HG03342 (cell line): ENCODE measurements at regions not wholly inside any gene's neighbourhood (a gene's known extent, or its start where the extent isn't known, plus 50 kb on each side); places are given as distances from the start of the nearest gene placed in this dataset.
"Not testable (repeated sequence)": the region's sequence is repeated elsewhere in the genome, so short reads cannot be mapped to it uniquely, and the experiment has no call there.

Source experiments
- ATAC-seq: cut with Tn5 transposase; IDR thresholded peaks from one replicate; pipeline ENCODE4 v1.9.1; 2021; ENCODE audit warnings: mild to moderate bottlenecking, moderate library complexity; ENCODE audit not compliant: unreplicated experiment

- ATAC-seq = no peak
Observed at GRCh38 chr6:148602136-148602535, 144.7 kb upstream of the UST start.

GRCh38 chr6:148608199-148608951, 138.5 kb upstream of the UST start:
- no peak for ATAC-seq

GRCh38 chr6:148611213-148611612, 135.6 kb upstream of the UST start:
- ATAC-seq = no peak

- no peak for ATAC-seq
Observed at GRCh38 chr6:148612043-148612442, 134.8 kb upstream of the UST start.

- ATAC-seq = no peak
Observed at GRCh38 chr6:148614602-148615001, 132.2 kb upstream of the UST start.

GRCh38 chr6:148616841-148617240, 130.0 kb upstream of the UST start:
- no peak for ATAC-seq

- no peak for ATAC-seq
Observed at GRCh38 chr6:148617530-148617929, 129.3 kb upstream of the UST start.

GRCh38 chr6:148619891-148620290, 126.9 kb upstream of the UST start:
- no peak for ATAC-seq

GRCh38 chr6:148620579-148621298, 126.1 kb upstream of the UST start:
- ATAC-seq = peak; percentile 55

- ATAC-seq = no peak
Observed at GRCh38 chr6:148625609-148626008, 121.2 kb upstream of the UST start.

GRCh38 chr6:148628251-148628650, 118.6 kb upstream of the UST start:
- ATAC-seq = no peak

GRCh38 chr6:148629181-148629580, 117.6 kb upstream of the UST start:
- no peak for ATAC-seq

- ATAC-seq = no peak
Observed at GRCh38 chr6:148629592-148630465, 117.0 kb upstream of the UST start.

GRCh38 chr6:148635070-148635743, 111.6 kb upstream of the UST start:
- ATAC-seq = no peak

GRCh38 chr6:148641836-148642235, 105.0 kb upstream of the UST start:
- not testable (repeated sequence) for ATAC-seq

GRCh38 chr6:148643208-148643607, 103.6 kb upstream of the UST start:
- not testable (repeated sequence) for ATAC-seq

- ATAC-seq = not testable (repeated sequence)
Observed at GRCh38 chr6:148645049-148645448, 101.8 kb upstream of the UST start.

- no peak for ATAC-seq
Observed at GRCh38 chr6:148648754-148649453, 97.9 kb upstream of the UST start.

- ATAC-seq = no peak
Observed at GRCh38 chr6:148649454-148649963, 97.3 kb upstream of the UST start.

GRCh38 chr6:148650941-148651505, 95.8 kb upstream of the UST start:
- no peak for ATAC-seq
